Keratinocyte (primary cell): ENCODE measurements at regions not wholly inside any gene's neighbourhood (a gene's known extent, or its start where the extent isn't known, plus 50 kb on each side); places are given as distances from the start of the nearest gene placed in this dataset.

ENCODE experiments used
- DNase-seq: peaks from one replicate; pipeline ENCODE4 v3.0.0-alpha.2; 2011; ENCODE audit warnings: low read depth, missing footprints, low spot score
- FAIRE-seq: peaks from 2 replicates; lab custom pipeline; 2011; peaks lifted over from hg19 to GRCh38; lab: Jason Lieb, UNC
- H2AFZ ChIP-seq: 2 replicates; pipeline ENCODE4 v1.6.0; 2012; ENCODE audit warnings: low read length, control low read depth, inconsistent platforms; ENCODE audit not compliant: control insufficient read depth
- H3K27ac ChIP-seq: 2 replicates; pipeline ENCODE4 v1.5.1; 2011; ENCODE audit warnings: low read length; ENCODE audit not compliant: control insufficient read depth, insufficient read depth
- H3K27me3 ChIP-seq: 3 replicates; pipeline ENCODE4 v1.6.0; 2011; ENCODE audit warnings: low read length; ENCODE audit not compliant: control insufficient read depth, insufficient read depth; ENCODE audit errors: extremely low read depth
- H3K36me3 ChIP-seq, 2 experiments: 2 replicates in 1 of 2; 3 replicates in 1 of 2; pipeline ENCODE4 v1.5.1; 2011; ENCODE audit warnings: low read length in 2 of 2, mild to moderate bottlenecking in 1 of 2; ENCODE audit not compliant: control insufficient read depth in 2 of 2, insufficient read depth in 2 of 2; ENCODE audit errors: extremely low read depth in 1 of 2
- H3K4me1 ChIP-seq: 3 replicates; pipeline ENCODE4 v1.5.1; 2011; ENCODE audit warnings: low read length; ENCODE audit not compliant: control insufficient read depth, insufficient read depth; ENCODE audit errors: extremely low read depth
- H3K4me2 ChIP-seq: 3 replicates; pipeline ENCODE4 v1.6.0; 2011; ENCODE audit warnings: low read depth, low read length; ENCODE audit not compliant: control insufficient read depth, insufficient read depth; ENCODE audit errors: extremely low read depth
- H3K4me3 ChIP-seq, 3 experiments: fragments of 200-600 bp in 1 of 3; sonication (generic) in 1 of 3; 2 replicates in 2 of 3; 3 replicates in 1 of 3; pipeline ENCODE4 v1.5.1; 2011 to 2016; ENCODE audit warnings: low read length in 3 of 3, mild to moderate bottlenecking in 3 of 3, control low read depth in 2 of 3, inconsistent platforms in 1 of 3, low read depth in 1 of 3, mixed read lengths in 1 of 3, mixed run types in 1 of 3, moderate library complexity in 1 of 3; ENCODE audit not compliant: control insufficient read depth in 2 of 3, insufficient read depth in 2 of 3; ENCODE audit errors: extremely low read depth in 1 of 3
- H3K79me2 ChIP-seq: 2 replicates; pipeline ENCODE4 v1.6.0; 2012; ENCODE audit warnings: low read length; ENCODE audit not compliant: control insufficient read depth, insufficient read depth
- H3K9ac ChIP-seq: 3 replicates; pipeline ENCODE4 v1.6.0; 2011; ENCODE audit warnings: low read length; ENCODE audit not compliant: control insufficient read depth, insufficient read depth; ENCODE audit errors: extremely low read depth
- H3K9me1 ChIP-seq: 3 replicates; pipeline ENCODE4 v1.6.0; 2011; ENCODE audit warnings: low read length; ENCODE audit not compliant: control insufficient read depth, insufficient read depth; ENCODE audit errors: extremely low read depth
- H3K9me3 ChIP-seq: 2 replicates; pipeline ENCODE4 v1.5.1; 2012; ENCODE audit warnings: low read depth, low read length; ENCODE audit not compliant: control insufficient read depth
- H4K20me1 ChIP-seq: 3 replicates; pipeline ENCODE4 v1.6.0; 2011; ENCODE audit warnings: low read length; ENCODE audit not compliant: control insufficient read depth, insufficient read depth; ENCODE audit errors: extremely low read depth
- EZH2 ChIP-seq: IDR thresholded peaks from one replicate; pipeline ENCODE4 v1.6.1; 2012; ENCODE audit warnings: inconsistent platforms, mild to moderate bottlenecking, low read length, moderate library complexity
- dilution Hi-C: fragments of 300-500 bp; cut with MboI; formaldehyde crosslinking; loops from one replicate; pipeline ENCODE4 v1.7.0; 2020; ENCODE audit warnings: low sequenced_read_pairs; ENCODE audit not compliant: extremely low pct_ligation_motif_present
- TF ChIP-seq, protein P1 (sequence below), 3 experiments: IDR thresholded peaks in 1 of 3; conservative IDR thresholded peaks in 1 of 3; optimal IDR thresholded peaks in 1 of 3; 2 replicates in 2 of 3; 3 replicates in 1 of 3; pipeline versions ENCODE3 to v1.5.1; 2011; ENCODE audit warnings: low read length in 3 of 3, mild to moderate bottlenecking in 3 of 3, moderate library complexity in 2 of 3, control low read depth in 1 of 3, inconsistent platforms in 1 of 3; ENCODE audit not compliant: insufficient read depth in 2 of 3; ENCODE audit errors: extremely low read depth in 1 of 3

DNA sequence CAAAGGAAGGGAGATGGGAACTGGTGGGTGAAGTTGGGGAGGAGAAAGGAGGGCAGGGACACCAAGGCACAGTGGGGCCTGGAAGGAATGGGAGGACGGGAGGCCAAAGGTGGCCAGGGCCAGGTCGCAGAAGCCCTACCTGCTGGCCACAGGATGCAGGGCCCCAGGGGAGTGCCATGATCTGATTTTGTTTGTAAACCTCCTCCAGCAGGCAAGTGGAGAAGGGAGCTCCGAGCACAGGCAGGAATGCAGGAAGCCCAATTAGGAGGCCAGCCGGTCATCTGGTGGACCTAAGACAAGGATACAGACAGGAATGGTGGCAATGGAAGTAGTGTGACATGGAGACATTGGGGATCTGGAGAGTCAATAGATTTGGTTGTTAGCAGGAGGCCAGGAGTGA lies 107.0 kb upstream of the ZMIZ1 start:
- H3K27ac ChIP-seq, result no peak overlapping the region
- TF ChIP-seq, protein P1, sequence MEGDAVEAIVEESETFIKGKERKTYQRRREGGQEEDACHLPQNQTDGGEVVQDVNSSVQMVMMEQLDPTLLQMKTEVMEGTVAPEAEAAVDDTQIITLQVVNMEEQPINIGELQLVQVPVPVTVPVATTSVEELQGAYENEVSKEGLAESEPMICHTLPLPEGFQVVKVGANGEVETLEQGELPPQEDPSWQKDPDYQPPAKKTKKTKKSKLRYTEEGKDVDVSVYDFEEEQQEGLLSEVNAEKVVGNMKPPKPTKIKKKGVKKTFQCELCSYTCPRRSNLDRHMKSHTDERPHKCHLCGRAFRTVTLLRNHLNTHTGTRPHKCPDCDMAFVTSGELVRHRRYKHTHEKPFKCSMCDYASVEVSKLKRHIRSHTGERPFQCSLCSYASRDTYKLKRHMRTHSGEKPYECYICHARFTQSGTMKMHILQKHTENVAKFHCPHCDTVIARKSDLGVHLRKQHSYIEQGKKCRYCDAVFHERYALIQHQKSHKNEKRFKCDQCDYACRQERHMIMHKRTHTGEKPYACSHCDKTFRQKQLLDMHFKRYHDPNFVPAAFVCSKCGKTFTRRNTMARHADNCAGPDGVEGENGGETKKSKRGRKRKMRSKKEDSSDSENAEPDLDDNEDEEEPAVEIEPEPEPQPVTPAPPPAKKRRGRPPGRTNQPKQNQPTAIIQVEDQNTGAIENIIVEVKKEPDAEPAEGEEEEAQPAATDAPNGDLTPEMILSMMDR (optimal IDR thresholded peaks at IDR 0.05 in 1 of 3, IDR thresholded peaks at IDR 0.05 in 1 of 3, conservative IDR thresholded peaks at IDR 0.05 in 1 of 3; ENCODE audit: extremely low read depth in 1 of 3, insufficient read depth in 2 of 3, low read length in 3 of 3), result no peak
- no peak for TF ChIP-seq EZH2
- H3K4me1 ChIP-seq, result peaks cover 30% of the 10 kb centered on the region
- no peak overlapping the region for H3K4me3 ChIP-seq
- no peaks in the 10 kb centered on the region for H3K27me3 ChIP-seq
- DNase-seq (no peak), FAIRE-seq (no peak)
- no peaks in the 10 kb centered on the region for H3K9me3 ChIP-seq
- H4K20me1 ChIP-seq, result no peaks in the 10 kb centered on the region
- H2AFZ ChIP-seq, result no peak overlapping the region
- no peak overlapping the region for H3K9ac ChIP-seq
- no peak overlapping the region for H3K4me2 ChIP-seq
- H3K36me3 ChIP-seq, result no peaks in the 10 kb centered on the region
- H3K9me1 ChIP-seq, result no peaks in the 10 kb centered on the region
- H3K79me2 ChIP-seq, result no peaks in the 10 kb centered on the region
- dilution Hi-C loops, result no loop called here

DNA sequence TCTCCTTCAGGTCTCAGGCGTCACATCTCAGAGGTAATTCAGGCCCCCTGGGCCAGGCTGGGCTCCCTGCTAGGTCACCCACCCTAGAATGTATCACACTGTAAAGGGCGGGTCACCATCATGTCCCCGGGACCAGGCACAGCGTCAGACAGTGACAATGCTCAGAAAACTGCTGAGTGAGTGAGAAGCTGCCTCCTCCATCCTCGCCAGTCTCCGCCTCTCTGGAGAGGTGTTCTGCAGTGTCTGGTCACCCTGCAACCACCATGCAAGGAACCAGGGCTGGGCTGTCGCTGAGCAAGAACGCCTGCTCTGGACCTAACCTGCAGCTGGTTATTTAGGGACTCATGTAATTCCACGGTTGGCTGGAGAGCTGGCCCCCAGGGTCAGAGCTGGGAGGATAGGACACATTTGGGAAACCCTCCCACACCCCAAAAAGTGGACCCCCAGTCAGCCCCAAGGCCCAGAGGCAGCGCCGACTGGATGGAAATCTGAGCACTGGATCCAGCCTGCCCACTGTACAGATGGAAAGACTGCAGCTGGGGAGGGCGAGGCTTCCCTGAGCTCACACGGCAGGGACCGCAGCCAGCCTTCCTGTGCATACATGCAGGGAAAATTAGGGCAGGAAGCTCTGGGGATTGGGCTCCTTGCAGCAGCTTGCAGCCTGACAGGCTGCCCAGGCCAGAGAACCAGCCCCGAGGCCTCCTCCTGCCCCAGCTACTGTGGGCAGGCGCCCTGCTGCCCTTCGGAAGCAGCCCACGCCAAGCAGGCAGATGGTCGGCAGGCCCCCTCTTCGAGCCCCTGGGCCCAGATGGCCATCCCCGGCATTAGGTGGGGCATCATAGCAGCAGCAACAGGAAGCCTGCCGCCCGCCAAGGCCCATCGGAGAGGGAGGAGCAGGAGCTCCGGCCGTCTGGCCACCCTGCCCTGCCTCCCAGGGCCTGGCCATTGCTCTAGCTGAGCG lies 105.4 kb upstream of the ZMIZ1 start:
- FAIRE-seq, result peak; percentile 77
- Histone ChIP-seq H2AFZ (no peak overlapping the region), H3K4me1 (peaks cover 30% of the 10 kb centered on the region), H3K4me3 (no peak overlapping the region), H3K79me2 (no peaks in the 10 kb centered on the region), H3K9ac (no peak overlapping the region), H3K9me1 (no peaks in the 10 kb centered on the region), H3K9me3 (no peaks in the 10 kb centered on the region), H3K4me2 (no peak overlapping the region), H3K27ac (no peak overlapping the region), H3K36me3 (no peaks in the 10 kb centered on the region), H3K27me3 (no peaks in the 10 kb centered on the region), H4K20me1 (no peaks in the 10 kb centered on the region)
- dilution Hi-C loops, result no loop called here
- no peak for DNase-seq
- TF ChIP-seq, protein P1 (optimal IDR thresholded peaks at IDR 0.05 in 1 of 3, IDR thresholded peaks at IDR 0.05 in 1 of 3, conservative IDR thresholded peaks at IDR 0.05 in 1 of 3; ENCODE audit: extremely low read depth in 1 of 3, insufficient read depth in 2 of 3, low read length in 3 of 3), result no peak
- TF ChIP-seq EZH2, result no peak
